ENCODE measurements at regions not wholly inside any gene's neighbourhood (a gene's known extent, or its start where the extent isn't known, plus 50 kb on each side); places are given as distances from the start of the nearest gene placed in this dataset.
"Not testable (repeated sequence)": the region's sequence is repeated elsewhere in the genome, so short reads cannot be mapped to it uniquely, and the experiment has no call there.

- no peak for DNase-seq (ENCODE audit: low spot score)
Measured at GRCh38 chr2:125867908-125868307, 788.0 kb upstream of the GYPC start.

GRCh38 chr2:125870264-125870663 is 785.7 kb upstream of the GYPC start:
- no peak for DNase-seq (ENCODE audit: low spot score)

GRCh38 chr2:125870746-125871145 is 785.2 kb upstream of the GYPC start:
- DNase-seq (ENCODE audit: low spot score) = no peak

- DNase-seq (ENCODE audit: low spot score) = no peak
Measured at GRCh38 chr2:125874564-125874963, 781.4 kb upstream of the GYPC start.

- DNase-seq (ENCODE audit: low spot score) = no peak
Measured at GRCh38 chr2:125885340-125885739, 770.6 kb upstream of the GYPC start.

GRCh38 chr2:125886153-125886552 is 769.8 kb upstream of the GYPC start:
- no peak for DNase-seq (ENCODE audit: low spot score)

GRCh38 chr2:125901278-125901677 is 754.7 kb upstream of the GYPC start:
- no peak for DNase-seq (ENCODE audit: low spot score)

GRCh38 chr2:125925891-125926546 is 729.9 kb upstream of the GYPC start:
- no peak for DNase-seq (ENCODE audit: low spot score)

- no peak for DNase-seq (ENCODE audit: low spot score)
Measured at GRCh38 chr2:125935559-125935958, 720.4 kb upstream of the GYPC start.

GRCh38 chr2:125942585-125943424 is 713.2 kb upstream of the GYPC start:
- DNase-seq (ENCODE audit: low spot score) = no peak

- DNase-seq (ENCODE audit: low spot score) = no peak
Measured at GRCh38 chr2:125959047-125959446, 696.9 kb upstream of the GYPC start.

GRCh38 chr2:125961739-125962138 is 694.2 kb upstream of the GYPC start:
- DNase-seq (ENCODE audit: low spot score) = no peak

- DNase-seq (ENCODE audit: low spot score) = no peak
Measured at GRCh38 chr2:125979886-125980285, 676.1 kb upstream of the GYPC start.

- DNase-seq (ENCODE audit: low spot score) = no peak
Measured at GRCh38 chr2:125983364-125983763, 672.6 kb upstream of the GYPC start.

GRCh38 chr2:126029316-126029715 is 626.6 kb upstream of the GYPC start:
- peak; percentile 10 for DNase-seq (ENCODE audit: low spot score)

GRCh38 chr2:126038861-126039260 is 617.1 kb upstream of the GYPC start:
- DNase-seq (ENCODE audit: low spot score) = no peak

GRCh38 chr2:126041391-126042047 is 614.4 kb upstream of the GYPC start:
- no peak for DNase-seq (ENCODE audit: low spot score)

- no peak for DNase-seq (ENCODE audit: low spot score)
Measured at GRCh38 chr2:126042089-126042488, 613.9 kb upstream of the GYPC start.

- no peak for DNase-seq (ENCODE audit: low spot score)
Measured at GRCh38 chr2:126048719-126049118, 607.2 kb upstream of the GYPC start.

GRCh38 chr2:126049461-126049860 is 606.5 kb upstream of the GYPC start:
- no peak for DNase-seq (ENCODE audit: low spot score)

GRCh38 chr2:126050991-126051736 is 604.8 kb upstream of the GYPC start:
- DNase-seq (ENCODE audit: low spot score) = no peak

GRCh38 chr2:126051737-126052240 is 604.2 kb upstream of the GYPC start:
- not testable (repeated sequence) for DNase-seq (ENCODE audit: low spot score)
